Stimulated activated CD4-positive, alpha-beta T cell treated with anti-CD3 and anti-CD28 coated beads, Interleukin-4, amount 100 ng/mL, for 24 hours (primary cell): ENCODE measurements at regions not wholly inside any gene's neighbourhood (a gene's known extent, or its start where the extent isn't known, plus 50 kb on each side); places are given as distances from the start of the nearest gene placed in this dataset.

Experiments
- DNase-seq: peaks from one replicate; pipeline ENCODE4 v3.0.0-alpha.2; 2020

DNA sequence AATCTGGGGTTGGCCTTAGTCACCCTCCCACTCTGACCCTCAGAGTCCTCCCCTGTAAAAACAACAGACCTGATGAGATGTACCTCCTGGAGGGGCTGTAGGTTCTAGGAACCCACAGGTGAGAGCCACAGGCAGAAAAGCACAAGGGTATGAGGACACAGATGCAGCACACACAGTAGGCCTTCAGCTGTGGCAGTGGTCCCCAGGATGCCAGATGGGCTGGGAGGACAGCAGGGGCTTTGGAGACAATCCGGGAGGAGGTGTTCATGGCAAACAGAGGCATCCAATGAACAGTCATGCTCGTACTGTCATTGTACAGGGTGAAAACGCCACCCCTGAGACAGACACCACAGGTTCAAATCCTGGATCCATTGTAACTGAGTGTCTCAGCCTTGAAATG lies 463.1 kb downstream of the MATN1 start:
- DNase-seq: no peak

DNA sequence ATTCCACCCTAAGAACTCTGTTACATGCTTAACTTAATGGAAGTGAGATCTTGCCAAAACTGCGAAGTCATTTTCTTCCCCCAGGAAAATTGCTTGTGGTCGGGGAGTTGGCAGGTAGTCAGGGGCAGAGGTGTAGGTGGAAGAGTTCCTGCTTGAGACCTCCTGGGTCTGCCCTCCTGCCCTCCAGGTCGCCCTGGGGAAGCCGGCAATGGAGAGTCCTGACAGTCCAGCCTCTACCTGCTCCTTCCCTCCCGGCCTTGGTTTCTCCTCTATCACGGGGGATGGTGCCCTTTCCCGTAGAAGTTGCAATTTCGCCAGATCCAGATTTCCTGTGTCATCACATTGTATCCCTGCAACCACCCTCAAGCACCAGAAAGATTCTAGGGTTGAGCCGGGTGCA lies 463.8 kb downstream of the MATN1 start:
- DNase-seq: no peak

DNA sequence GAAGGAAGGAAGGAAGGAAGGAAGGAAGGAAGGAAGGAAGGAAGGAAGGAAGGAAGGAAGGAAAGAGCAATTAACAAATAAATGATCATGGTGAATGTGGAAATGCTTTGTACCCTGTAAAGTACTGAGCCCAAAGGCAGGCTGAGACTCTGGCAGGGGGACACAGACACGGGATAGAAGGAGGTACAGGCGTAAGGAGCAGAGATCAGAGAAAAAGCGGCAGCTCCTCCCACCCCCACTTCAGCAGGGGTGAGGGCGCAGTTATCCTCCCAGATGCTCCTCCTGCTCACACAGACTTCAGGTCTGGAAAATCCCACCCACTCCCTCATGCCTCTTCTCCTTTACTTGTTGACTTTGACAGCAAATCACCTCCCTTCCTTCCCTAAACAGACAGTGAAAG lies 464.5 kb downstream of the MATN1 start:
- DNase-seq: no peak

DNA sequence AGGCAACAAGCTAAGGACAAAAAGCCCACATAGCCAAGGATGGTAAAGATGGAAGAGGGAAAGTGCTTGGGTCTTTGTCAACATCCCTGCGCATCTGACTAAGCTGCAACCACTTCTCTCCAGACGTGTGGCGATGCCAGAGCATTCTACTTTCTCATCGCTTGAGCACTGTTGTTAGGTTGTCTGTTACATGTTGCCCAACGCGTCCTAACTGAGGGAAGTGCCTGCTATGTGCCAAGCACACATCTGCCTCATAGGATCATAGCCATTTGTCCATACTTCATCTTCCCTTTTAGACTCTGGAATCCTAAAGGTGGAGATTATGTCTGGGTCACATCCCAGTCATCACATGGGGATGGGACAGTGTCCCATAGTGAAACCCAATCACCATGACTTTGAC lies 464.9 kb downstream of the MATN1 start:
- no peak for DNase-seq

DNA sequence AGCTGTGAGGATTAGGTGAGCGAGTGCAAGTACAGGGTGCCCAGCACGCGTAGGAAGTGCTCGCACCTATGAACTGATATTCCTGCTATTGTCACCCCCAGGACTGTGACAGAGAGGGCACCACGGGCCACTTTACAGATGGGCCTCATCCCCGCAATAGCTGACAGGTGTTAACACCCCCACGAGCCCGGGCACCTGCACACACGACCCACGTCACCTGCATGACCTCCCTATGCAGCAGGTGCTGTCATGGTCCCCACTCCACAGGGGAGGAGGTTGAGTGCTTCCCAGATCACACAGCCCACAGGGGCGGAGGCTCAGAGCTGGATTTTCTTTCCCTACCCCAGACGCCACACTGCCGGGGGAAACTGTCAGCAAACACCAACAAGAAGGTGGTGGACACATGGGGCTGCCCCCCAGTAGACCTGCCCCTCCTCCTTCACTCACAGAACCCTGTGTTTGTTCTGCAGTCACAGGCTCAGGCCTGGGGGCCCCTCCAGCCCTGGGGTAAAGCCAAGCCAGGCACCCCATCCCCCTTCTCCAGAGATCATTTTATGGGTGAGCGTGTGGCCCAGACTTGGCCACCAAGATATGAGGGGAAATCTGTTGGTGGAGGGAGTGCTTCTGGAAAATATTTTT lies 465.5 kb downstream of the MATN1 start:
- DNase-seq: no peak

DNA sequence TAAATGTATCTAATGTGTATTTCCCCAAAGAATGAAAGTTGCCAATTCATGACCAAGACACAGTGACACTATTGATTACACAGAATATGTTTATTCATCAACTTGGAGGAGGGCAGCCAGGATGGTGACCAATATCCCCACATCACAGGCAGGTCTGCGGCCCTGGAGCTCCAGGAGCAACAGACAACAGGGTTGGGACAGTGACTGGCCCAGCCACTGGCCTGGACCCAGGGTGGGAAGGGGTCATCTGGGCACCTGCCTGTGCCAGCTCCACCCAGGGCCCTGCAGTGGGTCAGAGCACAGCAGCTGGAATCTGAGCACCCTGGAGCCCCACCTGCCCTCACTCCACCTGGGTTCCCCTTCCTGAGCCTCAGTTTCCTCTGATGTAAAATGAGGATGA lies 466.1 kb downstream of the MATN1 start:
- DNase-seq: no peak

DNA sequence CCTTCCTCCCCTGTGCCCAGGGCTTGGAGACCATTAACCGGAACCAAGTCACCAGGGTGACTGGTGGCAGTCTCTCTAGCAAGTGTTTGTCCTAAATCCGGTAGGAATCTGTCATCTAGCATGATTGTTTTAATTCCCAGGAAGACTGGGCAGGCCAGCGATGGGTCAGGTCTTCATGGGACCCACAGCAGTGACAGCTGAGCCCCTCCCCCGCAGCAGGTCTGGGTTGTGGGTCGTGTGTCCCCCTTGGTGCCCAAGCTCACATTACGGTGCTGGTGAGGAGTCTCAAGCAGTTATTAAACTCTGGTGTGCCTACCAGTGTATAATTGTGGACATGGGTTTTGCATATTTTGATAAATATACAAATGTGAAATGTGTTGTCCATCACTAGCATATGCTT lies 466.5 kb downstream of the MATN1 start:
- no peak for DNase-seq

DNA sequence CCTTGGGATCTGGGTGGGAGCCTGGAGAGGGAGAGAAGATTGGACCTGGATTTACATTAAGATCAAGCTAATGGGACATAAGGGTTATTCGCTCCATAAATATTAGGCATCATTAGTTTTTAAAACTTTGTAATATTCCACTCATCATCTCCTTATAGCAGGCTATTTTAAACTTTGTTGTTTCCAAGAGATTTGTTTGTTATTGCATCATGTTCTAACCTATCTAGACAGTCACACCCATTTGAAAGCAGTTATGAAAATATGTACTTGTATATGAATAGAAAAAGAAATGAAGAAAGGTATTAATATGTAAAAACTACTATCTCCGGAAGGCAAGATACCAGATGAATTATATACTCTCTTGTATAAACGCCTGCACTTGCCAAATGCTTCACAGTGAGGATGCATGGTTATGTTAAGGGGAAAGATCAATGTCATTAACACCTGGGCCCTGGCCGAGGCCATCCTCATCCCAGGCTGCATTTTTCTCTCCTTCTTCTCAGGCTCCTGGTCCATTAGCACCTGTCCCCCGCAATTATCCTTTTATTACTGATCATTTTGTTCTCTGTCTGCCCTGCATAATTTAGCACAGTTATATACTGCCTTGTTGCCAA lies 468.2 kb downstream of the MATN1 start:
- no peak for DNase-seq

DNA sequence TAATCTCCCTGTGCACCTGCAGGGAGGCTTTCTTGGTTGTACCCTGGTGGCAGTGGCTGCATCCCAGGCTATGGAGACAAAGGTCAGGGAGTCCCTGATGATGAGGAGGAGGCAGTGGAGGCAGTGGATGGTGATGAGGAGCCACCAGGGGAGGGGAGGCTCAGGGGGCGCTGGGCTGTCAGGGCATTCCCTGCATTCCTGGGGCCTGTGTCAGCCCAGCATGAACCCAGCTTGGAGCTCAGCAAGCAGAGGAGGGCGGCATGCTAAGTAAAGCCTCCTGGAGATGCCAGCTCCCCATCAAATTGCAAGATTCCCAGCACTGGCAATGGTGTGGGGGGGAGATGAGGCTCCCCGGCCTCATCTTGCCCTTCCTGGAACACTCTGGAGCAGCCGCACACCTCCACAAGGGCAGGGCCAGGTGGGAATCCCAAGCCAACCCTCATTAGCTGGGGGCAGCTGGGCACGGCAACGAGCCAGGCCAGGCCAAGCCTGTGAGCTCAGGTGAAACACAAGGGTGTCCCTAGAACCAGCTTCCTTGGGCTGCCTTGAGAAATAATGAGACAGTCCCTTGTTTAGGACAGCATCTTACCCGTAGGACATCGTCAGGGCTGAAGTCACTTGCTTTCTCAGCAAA lies 469.5 kb downstream of the MATN1 start:
- DNase-seq: no peak

DNA sequence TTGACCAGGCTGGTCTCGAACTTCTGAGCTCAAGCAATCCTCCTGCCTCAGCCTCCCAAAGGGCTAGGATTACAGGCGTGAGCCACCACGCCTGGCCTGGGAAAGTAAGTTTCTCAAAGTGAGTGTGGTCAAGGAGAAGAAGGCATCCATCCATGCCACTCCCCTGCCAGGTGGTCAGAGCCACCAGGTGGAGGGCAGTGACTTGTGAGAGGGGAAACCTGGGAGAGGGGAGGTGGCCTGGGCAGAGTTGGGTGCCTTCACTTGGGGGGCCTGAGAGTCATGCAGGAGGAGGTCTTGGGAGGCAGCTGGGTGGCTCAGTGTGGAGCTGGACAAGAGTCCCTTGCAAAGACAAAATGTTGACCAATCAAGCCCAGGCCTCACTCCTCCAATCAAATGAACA lies 470.0 kb downstream of the MATN1 start:
- no peak for DNase-seq

DNA sequence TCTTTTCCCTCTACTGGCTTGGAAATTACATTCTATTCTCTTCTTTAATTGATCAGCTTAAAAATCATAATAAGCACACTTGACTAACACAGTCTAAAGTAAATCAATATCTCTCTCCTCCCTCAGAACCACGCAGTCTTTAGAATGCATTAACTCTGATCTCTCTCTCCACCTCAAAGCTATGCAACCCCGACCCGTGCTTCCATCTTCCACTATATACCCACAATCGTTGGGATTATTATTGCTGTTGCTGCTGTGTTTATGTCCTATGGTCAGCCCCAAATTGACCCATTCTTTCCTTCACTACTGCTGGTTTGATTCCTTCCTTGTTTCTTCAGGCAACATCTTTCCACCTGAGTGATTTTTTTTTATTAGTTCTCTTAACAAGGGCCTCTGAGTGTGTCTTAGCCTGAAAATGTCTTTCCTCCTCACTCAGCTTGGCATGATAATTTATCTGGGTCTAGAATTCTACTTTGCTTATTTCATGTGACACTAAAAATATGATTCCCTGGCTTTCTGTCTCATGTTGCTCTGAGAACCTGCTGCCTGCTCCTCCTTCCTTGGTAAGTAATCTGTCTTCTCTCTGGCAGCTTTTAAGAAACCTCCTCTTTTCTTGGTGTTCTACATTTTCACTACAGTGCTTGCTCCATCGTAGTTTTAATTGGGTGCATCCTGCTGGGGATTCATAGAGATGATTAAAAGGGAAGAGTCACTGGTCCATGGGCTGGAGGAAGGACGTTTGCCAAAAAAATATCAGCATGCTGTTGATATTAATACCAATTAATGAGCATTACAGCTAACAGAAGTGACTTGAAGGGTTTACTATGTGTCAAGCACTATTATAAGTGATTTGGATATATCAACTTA lies 472.2 kb downstream of the MATN1 start:
- no peak for DNase-seq

DNA sequence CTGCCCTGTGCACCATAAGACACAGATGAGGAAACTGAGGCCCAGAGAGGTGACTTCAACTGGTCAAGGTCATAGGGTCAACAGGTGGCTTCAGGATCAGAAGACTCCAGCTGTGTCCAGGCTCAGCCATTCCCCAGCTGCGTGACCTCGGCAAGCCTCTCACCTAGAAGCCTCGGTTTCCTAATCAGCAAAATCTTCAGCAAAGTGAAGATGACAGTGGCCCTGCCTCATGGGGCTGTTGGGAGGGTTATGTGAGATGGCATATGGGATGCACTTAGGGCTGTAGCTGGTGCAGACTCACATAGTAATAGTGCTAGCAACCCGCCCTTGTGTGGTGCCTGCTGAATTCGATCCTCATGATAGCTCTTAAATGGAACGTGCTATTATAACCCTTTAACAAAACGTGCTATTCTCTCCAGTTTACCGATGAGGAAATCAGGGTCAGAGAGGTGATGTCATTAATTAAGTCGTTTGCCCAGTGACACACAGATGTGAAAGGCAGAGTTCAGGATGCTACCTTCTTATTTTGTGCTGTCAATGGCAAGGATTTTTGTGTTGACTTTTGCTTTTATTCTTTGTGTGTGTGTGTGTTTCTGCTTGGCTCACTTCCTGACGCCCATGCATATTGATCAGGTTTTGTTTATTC lies 472.9 kb downstream of the MATN1 start:
- no peak for DNase-seq

DNA sequence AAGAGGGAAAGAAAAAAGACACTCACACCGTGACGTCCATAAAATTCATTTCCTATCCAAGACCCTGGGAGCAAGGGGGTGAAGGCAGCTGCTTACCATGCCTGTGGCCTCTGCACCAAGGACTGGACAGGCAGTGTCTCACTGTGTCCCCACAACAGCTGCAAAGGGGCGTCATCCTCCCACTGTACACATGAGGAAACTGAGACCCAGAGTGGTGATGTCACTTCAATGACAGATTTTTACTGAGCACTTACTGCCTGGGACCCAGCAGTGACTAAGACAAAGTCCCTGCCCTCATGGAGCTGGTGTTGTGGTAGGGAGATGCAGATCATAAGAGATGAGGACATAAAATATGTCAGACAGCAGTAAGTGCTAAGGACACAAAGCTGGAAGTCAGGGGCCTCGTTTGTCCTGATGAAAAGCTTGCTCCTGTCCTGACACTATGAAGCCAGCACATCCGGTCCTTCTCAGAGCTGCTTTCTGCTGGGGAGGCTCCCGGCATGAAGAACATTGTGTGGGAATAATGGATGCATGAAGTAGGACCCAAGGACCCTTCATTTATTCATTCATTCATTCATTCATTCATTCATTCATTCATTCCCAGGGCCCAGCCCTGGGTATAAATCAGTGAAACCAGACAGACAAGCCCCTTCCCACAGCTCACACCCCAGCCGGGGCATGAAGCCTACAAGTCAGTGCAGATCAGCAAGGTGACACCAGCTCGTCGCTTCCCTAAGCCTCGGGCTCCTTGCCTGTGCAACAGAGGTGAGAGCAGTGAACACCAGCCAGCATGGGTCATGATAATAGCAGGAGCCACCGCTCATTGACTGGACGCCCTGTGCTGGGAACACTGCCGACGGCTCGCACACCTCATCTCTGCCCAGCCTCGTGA lies 473.7 kb downstream of the MATN1 start:
- DNase-seq: no peak

DNA sequence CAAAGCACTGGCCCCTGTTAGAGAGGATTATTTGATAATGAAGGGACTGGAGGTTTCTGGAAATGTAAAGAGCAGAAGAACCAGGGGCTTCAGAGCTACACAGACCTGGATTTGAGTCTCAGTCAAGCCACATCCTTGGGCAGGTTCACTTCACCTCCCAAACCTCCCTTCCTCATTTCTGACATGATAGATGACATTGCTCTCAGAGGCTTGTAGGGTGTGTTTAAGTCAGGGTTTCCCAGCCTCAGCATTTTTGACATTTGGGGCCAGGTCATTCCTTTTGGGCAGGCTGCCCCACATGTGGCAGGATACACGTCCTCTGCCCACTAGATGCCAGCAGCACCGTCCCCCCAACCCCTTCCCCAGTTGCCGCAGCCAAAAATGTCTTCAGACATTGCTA lies 474.6 kb downstream of the MATN1 start:
- no peak for DNase-seq

DNA sequence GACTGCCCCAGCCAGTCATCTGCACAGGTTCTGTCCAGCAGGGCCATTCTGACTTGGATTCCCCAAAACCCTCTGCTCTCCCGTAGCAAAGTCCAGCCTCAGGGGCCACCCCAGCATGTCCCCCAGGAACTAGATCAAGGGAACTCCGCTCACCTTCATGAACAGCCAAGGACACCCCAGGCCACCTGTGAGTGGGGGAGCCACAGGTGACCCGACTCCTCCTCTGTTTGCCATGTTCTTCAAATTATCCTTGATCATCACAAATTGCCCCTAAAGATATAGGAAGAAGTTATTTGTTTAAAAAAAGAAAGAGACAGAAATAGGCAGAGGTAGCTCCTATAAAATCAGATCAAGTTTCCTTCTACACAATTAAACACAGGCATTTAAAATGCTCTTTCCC lies 475.0 kb downstream of the MATN1 start:
- DNase-seq: no peak

DNA sequence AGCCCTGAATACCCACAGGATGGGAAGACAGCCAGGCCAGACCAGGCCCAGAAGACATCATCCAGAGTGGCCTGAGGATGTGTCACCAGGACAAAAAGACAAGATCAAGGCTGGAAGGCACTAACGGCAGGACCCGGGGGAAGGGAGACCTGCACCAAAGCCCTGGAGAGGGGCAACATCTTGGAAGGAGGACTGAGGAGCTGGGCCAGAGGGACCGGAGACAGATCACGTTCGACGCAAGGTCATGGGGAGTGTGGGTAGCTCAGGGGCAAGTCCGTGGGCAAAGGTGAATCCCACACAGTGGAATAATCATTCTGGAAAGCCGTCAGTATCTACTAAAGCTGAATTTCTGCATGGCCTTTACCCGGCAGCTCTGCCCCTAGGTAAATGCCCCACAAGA lies 478.6 kb downstream of the MATN1 start:
- no peak for DNase-seq

DNA sequence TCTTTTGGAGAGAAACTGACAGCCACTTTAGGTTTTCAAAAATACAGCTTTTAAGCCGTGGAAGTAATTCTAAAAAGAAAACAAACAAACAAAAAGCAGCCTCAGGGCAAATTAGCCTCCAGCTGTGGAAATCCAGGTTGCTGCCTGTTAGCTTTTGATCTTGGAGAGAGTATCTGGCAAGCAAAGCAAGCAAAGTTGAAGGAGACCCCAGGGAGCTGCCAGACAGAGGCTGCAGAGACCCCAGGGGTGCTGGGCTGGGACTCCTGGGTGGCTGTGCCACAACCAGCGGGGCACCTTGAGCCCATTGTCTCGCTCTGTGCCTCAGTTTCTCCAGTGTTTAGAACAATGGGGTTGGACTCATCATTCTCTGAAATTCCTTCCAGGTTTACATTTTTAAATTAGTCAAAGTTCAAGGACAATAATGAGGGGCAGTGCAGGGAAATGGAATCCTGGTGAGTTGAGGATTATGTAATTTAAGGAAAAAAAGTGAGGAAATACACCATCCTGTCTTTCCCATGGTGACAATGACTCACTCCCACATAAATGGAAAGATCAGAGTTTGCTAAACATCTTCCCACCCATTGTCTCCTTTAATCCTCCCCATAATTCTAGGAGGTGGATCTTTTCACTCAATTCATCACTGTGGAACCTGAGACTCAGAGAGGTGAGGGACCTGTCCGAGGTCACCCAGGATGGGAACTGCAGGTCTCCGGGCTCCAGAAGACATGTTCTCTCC lies 480.5 kb downstream of the MATN1 start:
- DNase-seq: no peak

DNA sequence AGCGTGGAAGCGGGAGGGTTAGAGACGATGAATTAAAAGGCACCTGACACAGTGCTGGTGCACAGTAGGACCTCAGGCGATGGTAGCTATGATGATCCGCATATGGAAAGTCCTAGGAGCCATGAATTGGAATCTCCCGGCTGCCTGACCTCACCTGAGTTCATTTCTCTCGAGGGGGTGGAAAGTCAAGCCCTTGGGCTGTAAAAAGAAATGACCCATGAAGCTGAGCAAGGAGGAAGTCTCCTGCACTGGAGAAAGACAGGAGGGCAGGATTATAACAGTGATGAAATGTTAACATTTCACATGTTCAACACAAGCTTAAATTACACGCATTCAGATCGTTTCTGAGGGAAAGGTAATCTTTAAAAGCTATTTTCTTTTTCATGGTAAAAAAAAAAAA lies 481.2 kb downstream of the MATN1 start:
- no peak for DNase-seq

DNA sequence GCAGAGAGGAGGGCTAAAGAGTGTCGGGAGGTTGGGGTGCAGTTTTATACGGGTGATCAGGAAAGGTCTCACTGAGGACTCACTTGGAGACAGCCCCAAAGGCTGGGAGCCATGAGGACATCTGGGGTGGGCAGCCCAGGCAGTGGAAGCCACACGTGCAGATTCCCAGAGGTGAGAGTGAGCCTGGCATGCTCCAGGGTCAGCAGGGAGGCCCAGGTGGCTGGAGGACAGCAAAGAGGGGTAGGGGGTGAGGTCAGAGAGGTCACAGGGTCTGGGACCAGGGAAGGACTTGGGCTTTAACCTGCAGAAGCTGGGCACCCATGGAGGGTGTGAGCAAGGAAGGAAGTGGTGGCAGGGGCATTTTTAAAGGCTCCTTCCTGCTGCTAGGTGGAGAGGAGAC lies 481.7 kb downstream of the MATN1 start:
- DNase-seq: no peak

DNA sequence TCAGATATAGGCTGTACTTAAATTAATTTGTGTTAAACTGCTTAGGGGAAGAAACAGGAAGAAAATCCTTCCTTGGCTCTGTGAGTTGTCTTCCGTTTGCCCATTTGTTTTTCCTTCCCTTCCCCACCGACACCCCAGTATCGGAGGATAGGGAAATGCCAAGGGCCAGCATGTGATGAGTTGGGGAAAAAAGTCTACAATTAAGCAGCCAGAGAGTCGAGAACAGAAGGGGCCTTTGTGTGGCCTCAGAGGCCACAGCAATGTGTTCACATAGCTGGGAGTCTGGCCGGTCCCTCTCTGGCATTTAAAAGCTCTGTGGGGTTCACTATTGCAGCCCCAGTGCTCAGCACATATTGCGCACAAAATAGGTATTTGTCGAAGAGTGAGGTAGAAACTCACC lies 489.3 kb downstream of the MATN1 start:
- no peak for DNase-seq

DNA sequence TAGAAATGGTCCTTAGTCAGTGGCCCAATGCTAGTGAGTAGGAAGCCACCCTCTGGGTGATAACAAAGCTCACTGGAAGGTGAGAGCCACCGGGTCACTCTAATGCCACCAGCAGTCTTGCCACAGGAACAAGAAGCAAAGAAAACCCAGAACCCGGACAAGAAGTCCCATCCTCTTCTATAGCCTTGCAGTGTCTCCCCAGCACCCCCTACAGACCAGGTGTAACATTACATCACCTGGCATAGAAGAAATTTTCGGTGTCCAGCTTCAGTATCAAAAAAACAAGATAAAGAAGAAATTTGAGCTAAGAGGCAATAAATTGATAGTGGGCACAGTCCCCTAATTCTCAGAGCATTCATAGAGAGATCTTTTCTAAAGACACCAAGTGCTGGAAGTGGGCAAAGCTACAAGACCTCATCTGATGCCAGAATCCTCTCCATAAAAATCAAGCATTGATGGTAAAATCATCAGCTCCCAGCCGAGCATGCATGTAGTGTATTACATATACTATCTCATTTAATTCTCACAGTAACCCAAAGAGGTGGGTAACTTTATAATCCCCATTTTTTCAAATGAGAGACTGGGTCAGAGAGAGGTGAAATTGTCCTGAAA lies 491.0 kb downstream of the MATN1 start:
- no peak for DNase-seq
